ENCODE measurements at regions not wholly inside any gene's neighbourhood (a gene's known extent, or its start where the extent isn't known, plus 50 kb on each side); places are given as distances from the start of the nearest gene placed in this dataset.

GRCh38 chr4:89468602-89469001, 161.0 kb upstream of the GPRIN3 start:
- TF ChIP-seq CTCF (IDR thresholded peaks at IDR 0.05; ENCODE audit: insufficient read depth, low read depth, low read length) = no peak
- DNase-seq (ENCODE audit: low read depth) = peak; percentile 54

GRCh38 chr4:89463341-89463740, 155.7 kb upstream of the GPRIN3 start:
- no peak for DNase-seq (ENCODE audit: low read depth)
- TF ChIP-seq CTCF (IDR thresholded peaks at IDR 0.05; ENCODE audit: insufficient read depth, low read depth, low read length) = no peak
- no peak overlapping the region for H3K4me3 ChIP-seq (ENCODE audit: low read depth, low read length)

More at GRCh38 chr4:89468602-89469001, 161.0 kb upstream of the GPRIN3 start:
- H3K4me3 ChIP-seq (ENCODE audit: low read depth, low read length) = no peak overlapping the region

GRCh38 chr4:89447543-89447942, 139.9 kb upstream of the GPRIN3 start:
- TF ChIP-seq CTCF (IDR thresholded peaks at IDR 0.05; ENCODE audit: insufficient read depth, low read depth, low read length) = no peak
- no peak for DNase-seq (ENCODE audit: low read depth)
- no peak overlapping the region for H3K4me3 ChIP-seq (ENCODE audit: low read depth, low read length)

GRCh38 chr4:89446193-89446592, 138.6 kb upstream of the GPRIN3 start:
- no peak for TF ChIP-seq CTCF (IDR thresholded peaks at IDR 0.05; ENCODE audit: insufficient read depth, low read depth, low read length)
- DNase-seq (ENCODE audit: low read depth) = no peak
- H3K4me3 ChIP-seq (ENCODE audit: low read depth, low read length) = no peak overlapping the region

- TF ChIP-seq CTCF (IDR thresholded peaks at IDR 0.05; ENCODE audit: insufficient read depth, low read depth, low read length) = no peak
- H3K4me3 ChIP-seq (ENCODE audit: low read depth, low read length) = no peak overlapping the region
- DNase-seq (ENCODE audit: low read depth) = no peak
Measured at GRCh38 chr4:89439533-89439932, 131.9 kb upstream of the GPRIN3 start.

GRCh38 chr4:89438102-89438831, 130.7 kb upstream of the GPRIN3 start:
- H3K4me3 ChIP-seq (ENCODE audit: low read depth, low read length) = no peak overlapping the region
- peak; percentile 62 for TF ChIP-seq CTCF (IDR thresholded peaks at IDR 0.05; ENCODE audit: insufficient read depth, low read depth, low read length)
- DNase-seq (ENCODE audit: low read depth) = peak; percentile 60
